HCT116 (cell line): ENCODE measurements at regions not wholly inside any gene's neighbourhood (a gene's known extent, or its start where the extent isn't known, plus 50 kb on each side); places are given as distances from the start of the nearest gene placed in this dataset.

Experiments used
- CEBPB ChIP-seq: IDR thresholded peaks from 2 replicates; pipeline ENCODE4 v1.6.1; 2012; ENCODE audit warnings: low read depth
- EZH2 ChIP-seq: fragments of 200-600 bp; sonication (generic); IDR thresholded peaks from 2 replicates; pipeline ENCODE4 v1.6.1; 2017; ENCODE audit warnings: antibody characterized with exemption, mixed run types
- JUND ChIP-seq: IDR thresholded peaks from 2 replicates; pipeline ENCODE4 v1.6.1; 2012
- POLR2A ChIP-seq: IDR thresholded peaks from 2 replicates; pipeline ENCODE4 v1.7.0; 2011; ENCODE audit warnings: borderline replicate concordance; ENCODE audit not compliant: insufficient read depth, insufficient read length; ENCODE audit errors: extremely low read depth
- POLR2AphosphoS5 ChIP-seq: IDR thresholded peaks from 2 replicates; pipeline ENCODE4 v1.6.1; 2011; ENCODE audit warnings: mild to moderate bottlenecking, low read depth, low read length, moderate library complexity
- RAD21 ChIP-seq: IDR thresholded peaks from 2 replicates; pipeline ENCODE4 v1.6.1; 2012; ENCODE audit warnings: low read depth, mild to moderate bottlenecking
- SIN3A ChIP-seq: IDR thresholded peaks from 2 replicates; pipeline ENCODE4 v1.6.1; 2012; ENCODE audit warnings: low read depth
- YY1 ChIP-seq: IDR thresholded peaks from 2 replicates; pipeline ENCODE4 v1.6.1; 2011; ENCODE audit warnings: low read length, low read depth, moderate library complexity, mild to moderate bottlenecking; ENCODE audit not compliant: insufficient replicate concordance; ENCODE audit errors: extremely low read depth
- TF ChIP-seq, protein P1 (sequence below), 3 experiments: fragments of 200-600 bp in 1 of 3; sonication (generic) in 1 of 3; IDR thresholded peaks in 2 of 3; conservative IDR thresholded peaks in 1 of 3; 2 replicates each; pipeline ENCODE4 v1.5.1; 2012 to 2017; ENCODE audit warnings: low read depth in 2 of 3, low read length in 2 of 3, antibody characterized with exemption in 1 of 3, borderline replicate concordance in 1 of 3, control low read depth in 1 of 3, mild to moderate bottlenecking in 1 of 3, mixed read lengths in 1 of 3, mixed run types in 1 of 3, moderate library complexity in 1 of 3; ENCODE audit not compliant: insufficient read depth in 1 of 3
- TF ChIP-seq, protein P2 (sequence below): IDR thresholded peaks from 2 replicates; pipeline ENCODE4 v1.6.1; 2012
- TF ChIP-seq, protein P3 (sequence below): IDR thresholded peaks from 2 replicates; pipeline ENCODE4 v1.6.1; 2011; ENCODE audit warnings: mild to moderate bottlenecking, low read length, moderate library complexity; ENCODE audit not compliant: insufficient replicate concordance; ENCODE audit errors: extremely low read depth
- TF ChIP-seq, protein P4 (sequence below): IDR thresholded peaks from 2 replicates; pipeline ENCODE4 v1.6.1; 2012
- TF ChIP-seq, protein P5 (sequence below): IDR thresholded peaks from 2 replicates; pipeline ENCODE4 v1.6.1; 2012; ENCODE audit warnings: low read depth

DNA sequence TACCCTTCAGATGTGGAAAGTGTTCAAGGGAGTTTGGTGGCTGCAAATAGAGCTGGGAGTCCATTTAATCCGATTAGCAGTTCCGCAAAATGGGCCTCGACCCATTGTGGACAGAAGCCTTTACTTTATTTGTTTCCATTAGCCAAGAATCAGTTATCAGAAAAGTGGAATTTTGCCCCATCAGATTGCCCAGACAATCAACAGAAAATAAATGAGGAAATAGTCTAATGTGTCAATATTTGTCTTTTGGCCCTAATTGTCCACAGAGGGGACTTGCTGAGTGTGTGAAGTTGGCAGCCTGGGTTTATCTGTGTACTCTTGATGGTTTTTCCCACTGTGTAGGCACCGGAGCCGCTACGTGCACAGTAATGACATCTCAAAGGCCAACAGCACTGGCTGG, 134.3 kb downstream of the LINC00237 start:
- TF ChIP-seq, protein P1, sequence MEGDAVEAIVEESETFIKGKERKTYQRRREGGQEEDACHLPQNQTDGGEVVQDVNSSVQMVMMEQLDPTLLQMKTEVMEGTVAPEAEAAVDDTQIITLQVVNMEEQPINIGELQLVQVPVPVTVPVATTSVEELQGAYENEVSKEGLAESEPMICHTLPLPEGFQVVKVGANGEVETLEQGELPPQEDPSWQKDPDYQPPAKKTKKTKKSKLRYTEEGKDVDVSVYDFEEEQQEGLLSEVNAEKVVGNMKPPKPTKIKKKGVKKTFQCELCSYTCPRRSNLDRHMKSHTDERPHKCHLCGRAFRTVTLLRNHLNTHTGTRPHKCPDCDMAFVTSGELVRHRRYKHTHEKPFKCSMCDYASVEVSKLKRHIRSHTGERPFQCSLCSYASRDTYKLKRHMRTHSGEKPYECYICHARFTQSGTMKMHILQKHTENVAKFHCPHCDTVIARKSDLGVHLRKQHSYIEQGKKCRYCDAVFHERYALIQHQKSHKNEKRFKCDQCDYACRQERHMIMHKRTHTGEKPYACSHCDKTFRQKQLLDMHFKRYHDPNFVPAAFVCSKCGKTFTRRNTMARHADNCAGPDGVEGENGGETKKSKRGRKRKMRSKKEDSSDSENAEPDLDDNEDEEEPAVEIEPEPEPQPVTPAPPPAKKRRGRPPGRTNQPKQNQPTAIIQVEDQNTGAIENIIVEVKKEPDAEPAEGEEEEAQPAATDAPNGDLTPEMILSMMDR (IDR thresholded peaks at IDR 0.05 in 2 of 3, conservative IDR thresholded peaks at IDR 0.05 in 1 of 3; ENCODE audit: borderline replicate concordance in 1 of 3, insufficient read depth in 1 of 3, low read depth in 2 of 3, low read length in 2 of 3): no peak
- no peak for TF ChIP-seq RAD21
- TF ChIP-seq, protein P2, sequence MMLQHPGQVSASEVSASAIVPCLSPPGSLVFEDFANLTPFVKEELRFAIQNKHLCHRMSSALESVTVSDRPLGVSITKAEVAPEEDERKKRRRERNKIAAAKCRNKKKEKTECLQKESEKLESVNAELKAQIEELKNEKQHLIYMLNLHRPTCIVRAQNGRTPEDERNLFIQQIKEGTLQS: no peak
- TF ChIP-seq, protein P3, sequence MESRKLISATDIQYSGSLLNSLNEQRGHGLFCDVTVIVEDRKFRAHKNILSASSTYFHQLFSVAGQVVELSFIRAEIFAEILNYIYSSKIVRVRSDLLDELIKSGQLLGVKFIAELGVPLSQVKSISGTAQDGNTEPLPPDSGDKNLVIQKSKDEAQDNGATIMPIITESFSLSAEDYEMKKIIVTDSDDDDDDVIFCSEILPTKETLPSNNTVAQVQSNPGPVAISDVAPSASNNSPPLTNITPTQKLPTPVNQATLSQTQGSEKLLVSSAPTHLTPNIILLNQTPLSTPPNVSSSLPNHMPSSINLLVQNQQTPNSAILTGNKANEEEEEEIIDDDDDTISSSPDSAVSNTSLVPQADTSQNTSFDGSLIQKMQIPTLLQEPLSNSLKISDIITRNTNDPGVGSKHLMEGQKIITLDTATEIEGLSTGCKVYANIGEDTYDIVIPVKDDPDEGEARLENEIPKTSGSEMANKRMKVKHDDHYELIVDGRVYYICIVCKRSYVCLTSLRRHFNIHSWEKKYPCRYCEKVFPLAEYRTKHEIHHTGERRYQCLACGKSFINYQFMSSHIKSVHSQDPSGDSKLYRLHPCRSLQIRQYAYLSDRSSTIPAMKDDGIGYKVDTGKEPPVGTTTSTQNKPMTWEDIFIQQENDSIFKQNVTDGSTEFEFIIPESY: no peak
- no peak for TF ChIP-seq POLR2AphosphoS5
- no peak for TF ChIP-seq POLR2A
- TF ChIP-seq CEBPB: no peak
- TF ChIP-seq, protein P4, sequence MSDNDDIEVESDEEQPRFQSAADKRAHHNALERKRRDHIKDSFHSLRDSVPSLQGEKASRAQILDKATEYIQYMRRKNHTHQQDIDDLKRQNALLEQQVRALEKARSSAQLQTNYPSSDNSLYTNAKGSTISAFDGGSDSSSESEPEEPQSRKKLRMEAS: no peak
- no peak for TF ChIP-seq JUND
- TF ChIP-seq, protein P5, sequence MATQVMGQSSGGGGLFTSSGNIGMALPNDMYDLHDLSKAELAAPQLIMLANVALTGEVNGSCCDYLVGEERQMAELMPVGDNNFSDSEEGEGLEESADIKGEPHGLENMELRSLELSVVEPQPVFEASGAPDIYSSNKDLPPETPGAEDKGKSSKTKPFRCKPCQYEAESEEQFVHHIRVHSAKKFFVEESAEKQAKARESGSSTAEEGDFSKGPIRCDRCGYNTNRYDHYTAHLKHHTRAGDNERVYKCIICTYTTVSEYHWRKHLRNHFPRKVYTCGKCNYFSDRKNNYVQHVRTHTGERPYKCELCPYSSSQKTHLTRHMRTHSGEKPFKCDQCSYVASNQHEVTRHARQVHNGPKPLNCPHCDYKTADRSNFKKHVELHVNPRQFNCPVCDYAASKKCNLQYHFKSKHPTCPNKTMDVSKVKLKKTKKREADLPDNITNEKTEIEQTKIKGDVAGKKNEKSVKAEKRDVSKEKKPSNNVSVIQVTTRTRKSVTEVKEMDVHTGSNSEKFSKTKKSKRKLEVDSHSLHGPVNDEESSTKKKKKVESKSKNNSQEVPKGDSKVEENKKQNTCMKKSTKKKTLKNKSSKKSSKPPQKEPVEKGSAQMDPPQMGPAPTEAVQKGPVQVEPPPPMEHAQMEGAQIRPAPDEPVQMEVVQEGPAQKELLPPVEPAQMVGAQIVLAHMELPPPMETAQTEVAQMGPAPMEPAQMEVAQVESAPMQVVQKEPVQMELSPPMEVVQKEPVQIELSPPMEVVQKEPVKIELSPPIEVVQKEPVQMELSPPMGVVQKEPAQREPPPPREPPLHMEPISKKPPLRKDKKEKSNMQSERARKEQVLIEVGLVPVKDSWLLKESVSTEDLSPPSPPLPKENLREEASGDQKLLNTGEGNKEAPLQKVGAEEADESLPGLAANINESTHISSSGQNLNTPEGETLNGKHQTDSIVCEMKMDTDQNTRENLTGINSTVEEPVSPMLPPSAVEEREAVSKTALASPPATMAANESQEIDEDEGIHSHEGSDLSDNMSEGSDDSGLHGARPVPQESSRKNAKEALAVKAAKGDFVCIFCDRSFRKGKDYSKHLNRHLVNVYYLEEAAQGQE: no peak
- no peak for TF ChIP-seq YY1
- no peak for TF ChIP-seq SIN3A
- no peak for TF ChIP-seq EZH2
